HCT116 (cell line): ENCODE measurements at regions not wholly inside any gene's neighbourhood (a gene's known extent, or its start where the extent isn't known, plus 50 kb on each side); places are given as distances from the start of the nearest gene placed in this dataset.

Experiments used
- ATAC-seq: fragments of 200-7000 bp; cut with Tn5 transposase; 2 replicates; pipeline ENCODE4 v1.9.1; 2020; ENCODE audit warnings: mild to moderate bottlenecking, moderate library complexity
- BruUV-seq: library from RNA; stranded (reverse); fragments of 400-500 nt; replicated peaks from 2 replicates; lab custom pipeline; 2021; lab: Mats Ljungman, UMichigan
- CTCF ChIA-PET: fragments of 300-600 bp; sonication (Branson Sonifier 250); formaldehyde crosslinking; loops from one replicate; lab custom pipeline; 2021; ENCODE audit warnings: antibody characterized with exemption; lab: Charles Lee
- POLR2A ChIA-PET: fragments of 300-600, 350-600 bp; sonication (Branson Sonifier 250); formaldehyde crosslinking; loops from one replicate; lab custom pipeline; 2021; ENCODE audit warnings: antibody characterized with exemption; lab: Charles Lee
- RAD21 ChIA-PET, 2 experiments: fragments of 300-600 bp; sonication (Branson Sonifier 250); formaldehyde crosslinking; loops; one replicate each; lab custom pipeline; 2023; ENCODE audit warnings: low total read pairs in 2 of 2; ENCODE audit not compliant: uncharacterized antibody in 2 of 2, unreplicated experiment in 2 of 2, low non-redundant PET in 1 of 2; lab: Charles Lee
- DNase-seq: peaks from one replicate; pipeline ENCODE4 v3.0.0-alpha.2; 2010; ENCODE audit warnings: low read depth, low spot score
- H2AFZ ChIP-seq: fragments of 200-600 bp; shearing (Covaris generic), sonication (generic); 2 replicates; pipeline ENCODE4 v1.6.1; 2017; ENCODE audit warnings: low read depth, mixed run types, mixed read lengths, antibody characterized with exemption, low read length; ENCODE audit not compliant: poor library complexity, severe bottlenecking
- H3K27ac ChIP-seq: 2 replicates; pipeline ENCODE4 v1.5.1; 2012; ENCODE audit warnings: low read depth, low read length
- H3K27me3 ChIP-seq: fragments of 200-600 bp; sonication (generic); 2 replicates; pipeline ENCODE4 v1.6.1; 2016; ENCODE audit warnings: mixed run types, low read length, mixed read lengths; ENCODE audit not compliant: insufficient read depth
- H3K36me3 ChIP-seq, 2 experiments: fragments of 200-500 bp in 1 of 2; fragments of 200-600 bp in 1 of 2; sonication (Bioruptor generic) in 1 of 2; sonication (generic) in 1 of 2; 2 replicates each; pipeline versions ENCODE4 v1.5.1 to v1.6.1; 2014 to 2016; ENCODE audit warnings: low read length in 2 of 2, inconsistent platforms in 1 of 2, mixed read lengths in 1 of 2, mixed run types in 1 of 2; ENCODE audit not compliant: insufficient read depth in 2 of 2, control insufficient read depth in 1 of 2
- H3K4me1 ChIP-seq, 2 experiments: fragments of 200-600 bp in 1 of 2; sonication (generic) in 1 of 2; 2 replicates each; pipeline versions ENCODE4 v1.5.1 to v1.6.1; 2012 to 2017; ENCODE audit warnings: low read length in 2 of 2, inconsistent platforms in 1 of 2, mild to moderate bottlenecking in 1 of 2, mixed read lengths in 1 of 2, mixed run types in 1 of 2, moderate library complexity in 1 of 2; ENCODE audit not compliant: insufficient read depth in 2 of 2, control insufficient read depth in 1 of 2
- H3K4me2 ChIP-seq: fragments of 200-600 bp; sonication (generic); 2 replicates; pipeline ENCODE4 v1.6.1; 2017; ENCODE audit warnings: mixed run types, low read length, mixed read lengths
- H3K4me3 ChIP-seq, 2 experiments: fragments of 200-600 bp in 1 of 2; sonication (generic) in 1 of 2; replicated peaks in 1 of 2; 2 replicates each; pipeline ENCODE4 v1.5.1; 2011 to 2016; ENCODE audit warnings: low read length in 2 of 2, control low read depth in 1 of 2, low read depth in 1 of 2, mild to moderate bottlenecking in 1 of 2, mixed read lengths in 1 of 2, mixed run types in 1 of 2
- H3K79me2 ChIP-seq: fragments of 200-600 bp; sonication (generic); 2 replicates; pipeline ENCODE4 v1.6.1; 2017; ENCODE audit warnings: mild to moderate bottlenecking, mixed run types, low read length, moderate library complexity, mixed read lengths; ENCODE audit not compliant: insufficient read depth
- H3K9ac ChIP-seq: fragments of 200-600 bp; sonication (generic); 2 replicates; pipeline ENCODE4 v1.6.1; 2016; ENCODE audit warnings: low read length, mixed read lengths
- H3K9me2 ChIP-seq: fragments of 200-600 bp; sonication (generic), shearing (Covaris generic); 2 replicates; pipeline ENCODE4 v1.6.1; 2017; ENCODE audit warnings: mixed run types, mild to moderate bottlenecking, moderate library complexity; ENCODE audit not compliant: insufficient read depth
- H3K9me3 ChIP-seq, 2 experiments: fragments of 200-500 bp in 1 of 2; fragments of 200-600 bp in 1 of 2; sonication (Bioruptor generic) in 1 of 2; sonication (generic) in 1 of 2; 2 replicates each; pipeline ENCODE4 v1.6.1; 2014 to 2017; ENCODE audit warnings: low read length in 2 of 2, mixed read lengths in 2 of 2, inconsistent platforms in 1 of 2, low read depth in 1 of 2, mild to moderate bottlenecking in 1 of 2, mixed run types in 1 of 2, moderate library complexity in 1 of 2; ENCODE audit not compliant: control insufficient read depth in 1 of 2, insufficient read depth in 1 of 2
- H4K20me1 ChIP-seq: fragments of 200-600 bp; sonication (generic), shearing (Covaris generic); 2 replicates; pipeline ENCODE4 v1.6.1; 2017; ENCODE audit warnings: mixed run types, mild to moderate bottlenecking, moderate library complexity; ENCODE audit not compliant: insufficient read depth
- CBX3 ChIP-seq: IDR thresholded peaks from 2 replicates; pipeline ENCODE4 v1.6.1; 2012; ENCODE audit warnings: low read depth
- EGR1 ChIP-seq: IDR thresholded peaks from 2 replicates; pipeline ENCODE4 v1.6.1; 2012; ENCODE audit warnings: low read depth
- ELF1 ChIP-seq: IDR thresholded peaks from 2 replicates; pipeline ENCODE4 v1.6.1; 2012; ENCODE audit warnings: low read depth, borderline replicate concordance
- EZH2 ChIP-seq: fragments of 200-600 bp; sonication (generic); IDR thresholded peaks from 2 replicates; pipeline ENCODE4 v1.6.1; 2017; ENCODE audit warnings: antibody characterized with exemption, mixed run types
- FOSL1 ChIP-seq: IDR thresholded peaks from 2 replicates; pipeline ENCODE4 v1.6.1; 2012; ENCODE audit warnings: low read depth
- POLR2A ChIP-seq: IDR thresholded peaks from 2 replicates; pipeline ENCODE4 v1.7.0; 2011; ENCODE audit warnings: borderline replicate concordance; ENCODE audit not compliant: insufficient read depth, insufficient read length; ENCODE audit errors: extremely low read depth
- POLR2AphosphoS5 ChIP-seq: IDR thresholded peaks from 2 replicates; pipeline ENCODE4 v1.6.1; 2011; ENCODE audit warnings: mild to moderate bottlenecking, low read depth, low read length, moderate library complexity
- SP1 ChIP-seq: IDR thresholded peaks from 2 replicates; pipeline ENCODE4 v1.6.1; 2012; ENCODE audit warnings: low read depth
- YY1 ChIP-seq: IDR thresholded peaks from 2 replicates; pipeline ENCODE4 v1.6.1; 2011; ENCODE audit warnings: low read length, low read depth, moderate library complexity, mild to moderate bottlenecking; ENCODE audit not compliant: insufficient replicate concordance; ENCODE audit errors: extremely low read depth
- ZBTB33 ChIP-seq: IDR thresholded peaks from 2 replicates; pipeline ENCODE4 v1.6.1; 2011; ENCODE audit warnings: mild to moderate bottlenecking, low read length, moderate library complexity; ENCODE audit not compliant: insufficient replicate concordance; ENCODE audit errors: extremely low read depth
- ZFX ChIP-seq: fragments of 450-650 bp; IDR thresholded peaks from 2 replicates; pipeline ENCODE4 v1.6.1; 2017
- ZNF274 ChIP-seq: fragments of 200-500 bp; sonication (Bioruptor generic); IDR thresholded peaks from 2 replicates; pipeline ENCODE4 v1.6.1; 2014; ENCODE audit warnings: mild to moderate bottlenecking, low read depth, low read length, inconsistent platforms
- intact Hi-C: fragments of 100-400 bp; cut with micrococcal nuclease; formaldehyde crosslinking; loops from 2 replicates; pipeline ENCODE4 v1.10.0; 2022
- TF ChIP-seq, protein P1 (sequence below): IDR thresholded peaks from 2 replicates; pipeline ENCODE4 v1.6.1; 2012
- TF ChIP-seq, protein P2 (sequence below): IDR thresholded peaks from 2 replicates; pipeline ENCODE4 v1.6.1; 2012

DNA sequence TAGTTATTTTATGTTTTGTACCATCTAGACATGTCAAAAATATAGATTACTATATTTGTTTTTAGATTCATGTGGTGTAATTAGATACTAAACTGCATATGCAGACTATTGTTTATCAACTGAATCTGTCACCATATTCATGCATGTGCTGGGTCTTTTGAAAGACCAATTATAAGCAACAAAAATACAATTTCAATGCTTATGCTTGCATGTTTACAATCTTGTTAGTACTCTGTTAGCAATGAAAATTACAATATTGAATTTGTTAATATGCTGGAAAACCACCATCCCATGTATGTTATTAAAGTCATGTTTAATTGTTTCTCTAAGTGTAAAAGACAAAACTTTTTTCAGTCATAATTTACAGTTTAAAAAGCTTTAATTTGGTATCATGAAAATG lies 140.9 kb downstream of the HGF start (continued):
- TF ChIP-seq ZBTB33: no peak
- TF ChIP-seq, protein P1, sequence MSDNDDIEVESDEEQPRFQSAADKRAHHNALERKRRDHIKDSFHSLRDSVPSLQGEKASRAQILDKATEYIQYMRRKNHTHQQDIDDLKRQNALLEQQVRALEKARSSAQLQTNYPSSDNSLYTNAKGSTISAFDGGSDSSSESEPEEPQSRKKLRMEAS: no peak
- TF ChIP-seq SP1: no peak
- no peak for TF ChIP-seq CBX3
- TF ChIP-seq EGR1: no peak
- no peak for TF ChIP-seq EZH2
- no peak for TF ChIP-seq ELF1

- Histone ChIP-seq H3K9me2 (no peaks in the 10 kb centered on the region), H4K20me1 (no peaks in the 10 kb centered on the region), H3K4me2 (no peak overlapping the region), H3K27me3 (no peaks in the 10 kb centered on the region), H3K4me1 (no peaks in the 10 kb centered on the region), H3K27ac (no peak overlapping the region), H3K36me3 (no peaks in the 10 kb centered on the region), H3K9ac (no peak overlapping the region), H3K79me2 (no peaks in the 10 kb centered on the region), H3K4me3 (no peak overlapping the region), H3K9me3 (no peaks in the 10 kb centered on the region), H2AFZ (peak overlapping the region; percentile 80)
- intact Hi-C loops: no loop called here
- ATAC-seq (no peak), DNase-seq (no peak)
- BruUV-seq: no TSS peak
- TF ChIP-seq SP1: no peak
- no peak for TF ChIP-seq POLR2A
- TF ChIP-seq FOSL1: no peak
- TF ChIP-seq, protein P1: no peak
- no peak for TF ChIP-seq EGR1
- no peak for TF ChIP-seq ELF1
- TF ChIP-seq, protein P2, sequence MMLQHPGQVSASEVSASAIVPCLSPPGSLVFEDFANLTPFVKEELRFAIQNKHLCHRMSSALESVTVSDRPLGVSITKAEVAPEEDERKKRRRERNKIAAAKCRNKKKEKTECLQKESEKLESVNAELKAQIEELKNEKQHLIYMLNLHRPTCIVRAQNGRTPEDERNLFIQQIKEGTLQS: no peak
- TF ChIP-seq ZFX: no peak
- TF ChIP-seq EZH2: no peak
- no peak for TF ChIP-seq ZNF274
- TF ChIP-seq POLR2AphosphoS5: no peak
- no peak for TF ChIP-seq YY1
- ChIA-PET CTCF (no interaction called here), POLR2A (no interaction called here), RAD21 (no interaction called here)
These were observed 142.1 kb downstream of the HGF start for GRCh38 chr7:81627536-81628287.
